Upper lobe of right lung (tissue), 1 donor: ENCODE measurements at regions not wholly inside any gene's neighbourhood (a gene's known extent, or its start where the extent isn't known, plus 50 kb on each side); places are given as distances from the start of the nearest gene placed in this dataset.

Experiments
- ATAC-seq: fragments of 200-7000 bp; cut with Tn5 transposase; one replicate; pipeline ENCODE4 v1.9.1; 2020; ENCODE audit warnings: mild to moderate bottlenecking, moderate library complexity
- DNase-seq: peaks from one replicate; pipeline ENCODE4 v3.0.0-alpha.2; 2020
- H3K27ac ChIP-seq: fragments of 200-600 bp; one replicate; pipeline ENCODE4 v1.8.0; 2022
- H3K27me3 ChIP-seq: fragments of 200-600 bp; one replicate; pipeline ENCODE4 v1.8.0; 2022; ENCODE audit warnings: mild to moderate bottlenecking
- H3K36me3 ChIP-seq: fragments of 200-600 bp; one replicate; pipeline ENCODE4 v1.8.0; 2022
- H3K4me1 ChIP-seq: fragments of 200-600 bp; one replicate; pipeline ENCODE4 v1.8.0; 2022
- H3K4me3 ChIP-seq: fragments of 200-600 bp; one replicate; pipeline ENCODE4 v1.8.0; 2022; ENCODE audit warnings: mild to moderate bottlenecking
- H3K9me3 ChIP-seq: fragments of 200-600 bp; one replicate; pipeline ENCODE4 v1.8.0; 2022
- intact Hi-C: fragments of 100-400 bp; cut with DNase I; formaldehyde crosslinking; loops from one replicate; pipeline ENCODE4 v1.11.0; 2022
- TF ChIP-seq, protein P1 (sequence below): fragments of 200-600 bp; IDR thresholded peaks from one replicate; pipeline ENCODE4 v1.8.0; 2022; ENCODE audit warnings: antibody characterized with exemption
- donor health status: DM: no; HTN: yes; CAD: no; lungs with severe emphysema.

DNA sequence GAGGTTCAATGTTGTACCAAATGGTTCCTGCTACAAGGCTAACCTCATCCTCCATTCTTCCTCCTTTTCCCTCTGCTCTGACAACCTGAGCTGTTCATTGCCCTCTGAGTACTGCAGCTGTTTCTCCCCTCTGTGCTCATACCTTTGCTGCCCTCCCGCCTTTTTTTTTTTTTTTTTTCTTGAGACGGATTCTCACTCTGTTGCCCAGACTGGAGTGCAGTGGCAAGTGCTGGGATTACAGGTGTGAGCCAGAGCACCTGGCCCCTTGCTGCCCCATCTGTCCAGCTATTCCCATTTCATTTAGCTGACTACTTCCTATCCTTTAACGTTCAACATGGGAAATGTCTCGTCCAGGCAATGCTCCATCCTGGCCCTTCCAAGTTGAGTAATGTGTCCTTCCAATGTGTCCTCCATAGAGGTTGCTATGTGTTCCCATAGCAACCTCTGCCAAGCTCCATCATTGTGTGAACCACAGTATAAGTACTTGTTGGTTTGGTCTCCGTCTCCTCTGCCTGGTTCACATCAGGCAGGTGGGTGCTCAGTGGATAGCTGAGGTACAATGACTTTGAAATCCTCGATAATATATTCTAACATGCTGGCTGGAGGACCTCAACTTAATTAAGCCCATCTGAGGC, 179.9 kb upstream of the ANKRD28 start:
- H3K36me3 ChIP-seq: no peaks in the 10 kb centered on the region
- DNase-seq (no peak), ATAC-seq (no peak)
- H3K4me3 ChIP-seq: no peak overlapping the region
- intact Hi-C loops: no loop called here
- H3K27ac ChIP-seq: no peak overlapping the region
- no peaks in the 10 kb centered on the region for H3K4me1 ChIP-seq
- no peaks in the 10 kb centered on the region for H3K27me3 ChIP-seq
- no peaks in the 10 kb centered on the region for H3K9me3 ChIP-seq
- TF ChIP-seq, protein P1, sequence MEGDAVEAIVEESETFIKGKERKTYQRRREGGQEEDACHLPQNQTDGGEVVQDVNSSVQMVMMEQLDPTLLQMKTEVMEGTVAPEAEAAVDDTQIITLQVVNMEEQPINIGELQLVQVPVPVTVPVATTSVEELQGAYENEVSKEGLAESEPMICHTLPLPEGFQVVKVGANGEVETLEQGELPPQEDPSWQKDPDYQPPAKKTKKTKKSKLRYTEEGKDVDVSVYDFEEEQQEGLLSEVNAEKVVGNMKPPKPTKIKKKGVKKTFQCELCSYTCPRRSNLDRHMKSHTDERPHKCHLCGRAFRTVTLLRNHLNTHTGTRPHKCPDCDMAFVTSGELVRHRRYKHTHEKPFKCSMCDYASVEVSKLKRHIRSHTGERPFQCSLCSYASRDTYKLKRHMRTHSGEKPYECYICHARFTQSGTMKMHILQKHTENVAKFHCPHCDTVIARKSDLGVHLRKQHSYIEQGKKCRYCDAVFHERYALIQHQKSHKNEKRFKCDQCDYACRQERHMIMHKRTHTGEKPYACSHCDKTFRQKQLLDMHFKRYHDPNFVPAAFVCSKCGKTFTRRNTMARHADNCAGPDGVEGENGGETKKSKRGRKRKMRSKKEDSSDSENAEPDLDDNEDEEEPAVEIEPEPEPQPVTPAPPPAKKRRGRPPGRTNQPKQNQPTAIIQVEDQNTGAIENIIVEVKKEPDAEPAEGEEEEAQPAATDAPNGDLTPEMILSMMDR: no peak

DNA sequence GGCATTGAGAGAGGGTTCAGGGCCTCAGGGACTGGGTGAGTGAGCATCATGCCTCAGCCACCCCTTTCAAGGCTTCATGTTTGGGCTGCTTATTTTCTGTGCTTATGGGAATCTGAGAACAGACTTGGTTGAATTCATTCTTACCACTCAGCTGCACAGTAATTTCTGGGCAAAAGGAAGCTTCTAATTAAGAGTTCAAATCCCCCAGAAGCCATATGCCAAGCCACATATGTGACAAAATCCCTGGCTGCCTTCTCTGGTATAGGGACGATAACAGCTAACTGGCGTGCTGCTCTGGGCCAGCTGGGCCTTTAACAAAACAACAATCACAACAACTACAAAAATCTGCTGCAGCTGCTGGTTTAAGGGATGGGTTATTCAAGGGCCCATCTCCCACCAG, 181.0 kb upstream of the ANKRD28 start:
- DNase-seq (no peak), ATAC-seq (no peak)
- H3K9me3 ChIP-seq: no peaks in the 10 kb centered on the region
- H3K4me1 ChIP-seq: peaks cover 8% of the 10 kb centered on the region
- no peaks in the 10 kb centered on the region for H3K27me3 ChIP-seq
- intact Hi-C loops: no loop called here
- no peaks in the 10 kb centered on the region for H3K36me3 ChIP-seq
- TF ChIP-seq, protein P1: no peak
- H3K27ac ChIP-seq: no peak overlapping the region
- no peak overlapping the region for H3K4me3 ChIP-seq

DNA sequence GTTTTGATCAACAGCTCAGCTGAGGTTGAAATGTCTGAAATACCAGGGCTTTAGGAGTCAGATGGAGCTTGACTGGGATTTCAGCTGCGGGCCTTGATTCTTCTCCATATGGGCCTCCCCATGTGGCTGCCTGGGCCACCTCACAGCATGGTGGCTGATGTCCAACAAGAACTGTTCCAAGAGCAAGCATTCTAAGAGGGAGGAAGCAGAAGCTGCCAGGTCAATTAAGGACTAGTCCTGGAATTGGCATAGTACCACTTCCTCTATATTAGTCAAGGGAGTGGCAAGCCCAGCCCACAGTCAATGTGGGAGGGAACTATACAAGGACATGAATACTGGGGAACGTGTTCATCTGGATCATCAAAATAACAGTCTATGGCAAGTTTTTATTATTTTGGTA, 181.7 kb upstream of the ANKRD28 start:
- ATAC-seq (peak; percentile 83), DNase-seq (no peak)
- Histone ChIP-seq H3K9me3 (no peaks in the 10 kb centered on the region), H3K27ac (no peak overlapping the region), H3K4me3 (no peak overlapping the region), H3K4me1 (peaks cover 8% of the 10 kb centered on the region), H3K27me3 (no peaks in the 10 kb centered on the region), H3K36me3 (no peaks in the 10 kb centered on the region)
- intact Hi-C loops: no loop called here
- TF ChIP-seq, protein P1: no peak

DNA sequence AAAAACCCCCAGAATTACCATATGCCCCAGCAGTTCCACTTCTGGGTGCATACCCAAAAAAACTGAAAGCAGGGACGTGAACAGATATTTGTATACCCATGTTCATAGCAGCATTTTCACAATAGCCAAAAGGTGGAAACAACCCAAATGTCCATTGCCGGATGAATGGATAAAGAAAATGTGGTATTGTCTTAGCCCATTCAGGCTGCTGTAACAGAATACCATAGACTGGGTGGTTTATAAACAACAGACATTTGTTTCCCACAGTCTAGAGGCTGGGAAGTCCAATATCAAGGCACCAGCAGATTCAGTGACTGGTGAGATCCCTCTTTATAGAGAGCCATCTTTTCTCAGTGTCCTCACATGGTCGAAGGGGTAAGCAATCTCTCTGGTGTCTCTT, 182.1 kb upstream of the ANKRD28 start:
- TF ChIP-seq, protein P1: no peak
- ATAC-seq: no peak
- no peaks in the 10 kb centered on the region for H3K9me3 ChIP-seq
- no peak for DNase-seq
- H3K4me1 ChIP-seq: peaks cover 8% of the 10 kb centered on the region
- no peaks in the 10 kb centered on the region for H3K36me3 ChIP-seq
- no peaks in the 10 kb centered on the region for H3K27me3 ChIP-seq
- no peak overlapping the region for H3K4me3 ChIP-seq
- intact Hi-C loops: no loop called here
- H3K27ac ChIP-seq: no peak overlapping the region

DNA sequence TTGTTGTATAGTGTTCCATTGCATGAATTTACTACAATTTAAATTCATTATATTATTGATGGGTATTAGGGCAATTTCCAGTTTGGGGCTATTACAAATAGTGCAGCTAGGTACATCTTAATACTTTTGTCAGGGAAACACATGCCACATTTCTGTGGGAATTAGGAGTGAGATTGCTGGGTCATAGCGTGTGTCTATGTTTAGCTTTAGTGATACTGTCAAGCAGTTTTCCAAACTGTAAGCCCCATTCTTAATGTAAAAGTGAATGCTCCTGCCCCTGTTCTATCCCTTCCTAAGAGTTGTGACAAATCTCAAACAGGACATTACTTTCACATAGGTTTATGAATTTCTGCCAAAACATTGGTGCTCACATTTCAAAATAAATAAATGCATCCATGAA, 184.5 kb upstream of the ANKRD28 start:
- ATAC-seq (no peak), DNase-seq (no peak)
- Histone ChIP-seq H3K27ac (no peak overlapping the region), H3K4me1 (peaks cover 8% of the 10 kb centered on the region), H3K27me3 (no peaks in the 10 kb centered on the region), H3K4me3 (no peak overlapping the region), H3K9me3 (no peaks in the 10 kb centered on the region), H3K36me3 (no peaks in the 10 kb centered on the region)
- TF ChIP-seq, protein P1: no peak
- intact Hi-C loops: no loop called here
